ENCODE measurements at regions not wholly inside any gene's neighbourhood (a gene's known extent, or its start where the extent isn't known, plus 50 kb on each side); places are given as distances from the start of the nearest gene placed in this dataset.

DNA sequence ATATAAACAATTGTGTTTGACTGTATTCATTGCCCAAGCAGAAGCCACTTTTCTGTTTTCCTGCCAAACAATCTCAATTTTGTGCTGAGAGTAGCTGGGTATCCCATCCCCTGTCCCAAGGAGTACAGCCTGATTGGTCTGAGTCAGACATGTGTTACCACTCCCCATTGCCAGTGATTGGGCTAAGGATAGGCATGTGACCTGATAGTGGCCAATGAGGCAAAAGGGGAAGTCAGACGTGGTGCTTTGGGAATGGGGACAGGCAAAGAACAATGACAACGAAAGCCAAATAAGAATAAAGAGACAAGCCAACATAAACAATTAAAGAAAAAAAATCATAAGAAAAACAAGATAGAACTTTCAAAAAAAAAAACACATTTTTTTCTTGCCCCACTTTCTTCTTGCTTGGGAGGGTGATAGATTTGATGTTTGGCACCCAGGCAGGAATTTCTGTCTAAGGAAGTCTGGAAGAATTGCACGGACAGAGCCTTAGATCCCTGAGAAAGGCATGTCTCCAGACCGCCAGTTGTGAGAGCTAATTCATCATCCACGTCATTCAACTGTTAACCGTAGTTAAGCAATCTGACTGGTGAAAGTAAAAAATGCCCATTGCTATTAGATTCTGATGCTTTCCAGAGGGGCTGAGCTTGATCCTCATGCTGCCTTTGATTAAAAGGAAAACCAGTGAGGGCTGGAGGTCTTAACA, 626.6 kb upstream of the TMEM132C start:
- no peak for DNase-seq

DNA sequence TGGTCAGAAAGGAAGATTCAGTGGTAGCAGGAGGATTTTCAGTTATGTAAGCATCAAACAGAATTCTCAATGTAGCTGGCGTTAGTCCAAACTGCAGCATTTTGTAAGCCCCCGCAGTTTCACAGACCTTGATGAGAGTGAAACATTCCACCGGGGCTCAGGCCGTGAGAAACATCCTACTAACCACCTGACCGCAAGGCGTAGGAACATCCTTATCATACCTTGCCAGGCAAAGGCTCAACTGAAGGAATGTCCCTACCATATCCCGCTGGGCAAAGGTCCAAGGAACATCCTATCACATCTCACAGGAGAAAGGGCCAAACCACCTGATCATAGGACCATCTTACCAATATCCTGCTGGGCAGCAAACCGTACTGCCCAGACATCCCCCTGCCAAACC, 624.8 kb upstream of the TMEM132C start:
- DNase-seq = no peak

DNA sequence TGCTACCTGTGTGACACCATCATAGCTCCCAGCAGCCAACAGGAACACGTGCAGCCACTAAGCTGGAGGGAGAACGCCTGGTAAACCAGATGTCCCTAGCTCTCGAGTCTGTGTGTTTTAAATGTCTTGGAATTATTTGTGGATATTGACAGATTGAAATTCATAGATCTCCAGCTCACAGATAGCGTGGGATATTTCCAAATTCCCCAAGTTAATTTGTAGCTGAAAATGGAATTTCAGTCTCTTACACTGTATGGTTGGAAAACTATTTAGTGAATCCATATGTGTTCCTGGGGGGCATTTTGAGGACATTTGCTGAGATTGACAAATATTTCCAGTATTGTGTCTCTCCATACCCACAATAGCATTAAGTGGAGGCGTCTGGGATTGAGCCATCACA, 618.6 kb upstream of the TMEM132C start:
- no peak for DNase-seq

DNA sequence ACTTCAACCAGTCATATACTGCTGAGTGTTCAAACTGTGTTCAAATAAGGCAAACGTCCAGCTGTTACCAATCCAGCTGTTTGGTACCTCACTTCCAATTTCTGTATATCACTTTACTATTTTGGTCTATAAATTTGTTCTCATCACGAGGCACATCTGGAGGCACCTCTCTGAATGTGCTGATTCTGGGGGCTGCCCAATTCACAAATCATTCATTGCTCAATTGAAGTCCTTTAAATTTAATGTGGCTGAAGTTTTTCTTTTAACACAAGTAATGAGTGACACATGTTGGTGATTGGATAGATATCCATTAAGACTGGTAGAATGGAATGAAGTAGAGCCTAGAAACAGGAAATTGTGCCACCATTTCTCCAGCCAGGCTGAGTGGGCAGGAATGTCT, 617.0 kb upstream of the TMEM132C start:
- no peak for DNase-seq

DNA sequence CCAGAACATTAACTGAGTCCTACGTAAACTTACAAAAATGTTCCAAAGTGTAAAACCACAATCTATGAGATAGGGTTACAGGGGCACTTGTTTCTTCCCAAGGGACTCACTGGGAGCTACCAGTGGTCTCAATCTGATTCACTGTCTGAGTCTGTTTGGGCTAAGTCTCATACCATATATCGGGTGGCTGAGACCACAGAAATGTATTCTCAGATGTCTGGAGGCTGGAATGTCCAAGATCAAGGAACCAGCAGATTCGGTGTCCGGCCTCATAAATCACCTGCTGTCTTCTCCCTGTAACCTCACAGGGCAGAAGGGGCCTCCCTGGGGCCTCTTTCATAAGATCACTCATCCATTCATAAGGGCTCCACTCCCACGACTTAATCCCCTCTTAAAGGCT, 616.3 kb upstream of the TMEM132C start:
- no peak for DNase-seq

DNA sequence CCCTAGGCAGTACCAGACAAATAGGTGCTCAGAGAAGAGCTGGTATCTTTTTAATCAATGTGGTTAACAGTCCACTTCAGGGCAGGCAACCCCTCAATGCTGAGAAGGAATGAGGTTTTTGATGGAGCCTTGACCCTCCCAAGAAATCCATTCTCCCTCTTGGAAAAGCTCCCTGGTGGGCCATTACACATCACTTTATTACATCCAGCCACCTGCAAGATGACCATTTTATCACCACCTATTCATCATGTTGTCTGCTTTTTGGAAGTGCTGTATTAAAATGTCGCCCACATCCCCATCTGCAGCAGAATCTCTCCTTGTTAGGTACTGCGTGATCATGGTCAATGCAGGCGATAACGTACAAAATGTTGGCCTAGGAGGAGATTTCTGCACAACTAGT, 614.7 kb upstream of the TMEM132C start:
- DNase-seq = no peak

DNA sequence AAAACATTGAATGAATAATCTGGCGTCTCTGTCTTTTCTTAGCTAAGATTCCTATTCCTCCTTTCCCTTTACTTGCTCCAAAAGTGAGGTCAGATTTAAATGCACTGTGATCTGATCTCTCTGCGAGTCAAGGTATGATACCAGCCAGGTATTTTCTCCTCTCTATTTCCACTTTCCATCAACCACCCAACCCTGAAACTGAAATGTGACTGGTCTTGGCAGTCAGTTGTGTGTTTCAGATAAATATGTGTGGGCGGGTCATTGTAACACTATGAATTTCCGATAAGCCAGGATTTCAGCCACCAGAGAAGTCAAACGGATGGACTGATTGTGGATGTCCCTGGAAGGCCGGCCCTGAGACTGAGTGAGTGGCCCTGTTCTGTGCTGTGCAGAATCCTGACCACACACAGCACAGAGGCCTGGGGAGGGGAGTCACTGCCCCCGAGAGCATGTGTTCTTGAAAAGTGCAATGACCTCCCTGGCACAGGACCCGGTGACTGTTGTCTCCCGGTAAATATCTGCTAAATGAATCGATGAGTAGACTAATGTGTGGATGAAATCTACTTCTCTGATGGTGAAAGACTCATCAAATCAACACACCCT, 612.5 kb upstream of the TMEM132C start:
- DNase-seq = no peak

DNA sequence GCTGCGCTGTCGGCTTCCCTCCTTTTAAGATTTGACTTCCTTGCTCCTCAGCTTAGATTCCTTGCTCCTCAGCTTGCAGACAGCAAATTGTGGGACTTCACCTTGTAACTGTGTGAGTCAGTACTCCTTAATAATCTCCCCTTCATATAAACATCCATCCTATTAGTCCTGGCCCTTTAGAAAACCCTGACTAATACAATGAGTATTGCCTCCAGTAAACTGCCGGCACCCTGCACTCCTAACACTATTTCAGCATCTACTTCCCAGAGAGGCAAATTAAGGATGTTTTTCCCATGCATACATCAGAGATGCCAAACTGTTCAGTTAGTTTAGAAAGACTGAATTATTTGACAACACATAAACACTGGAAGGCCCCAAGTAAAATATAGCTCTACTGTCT, 611.3 kb upstream of the TMEM132C start:
- DNase-seq = no peak

DNA sequence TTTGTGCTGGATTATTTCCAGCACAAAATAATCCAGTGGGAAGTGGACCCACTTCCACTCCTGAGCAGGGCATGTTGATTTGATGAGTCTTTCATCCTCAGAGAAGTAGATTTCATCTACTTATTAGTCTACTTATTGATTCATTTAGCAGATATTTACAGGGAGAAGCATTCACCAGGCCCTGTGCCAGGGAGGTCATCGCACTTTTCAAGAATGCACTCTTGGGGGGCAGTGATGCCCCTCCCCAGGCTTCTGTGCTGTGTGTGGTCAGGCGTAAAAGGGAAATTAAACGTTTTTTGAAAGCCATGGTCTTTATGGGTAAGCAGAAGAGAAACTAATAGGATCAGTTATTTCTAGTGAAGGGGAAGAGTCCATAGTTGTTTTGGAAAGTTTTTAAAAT, 610.7 kb upstream of the TMEM132C start:
- DNase-seq = no peak

DNA sequence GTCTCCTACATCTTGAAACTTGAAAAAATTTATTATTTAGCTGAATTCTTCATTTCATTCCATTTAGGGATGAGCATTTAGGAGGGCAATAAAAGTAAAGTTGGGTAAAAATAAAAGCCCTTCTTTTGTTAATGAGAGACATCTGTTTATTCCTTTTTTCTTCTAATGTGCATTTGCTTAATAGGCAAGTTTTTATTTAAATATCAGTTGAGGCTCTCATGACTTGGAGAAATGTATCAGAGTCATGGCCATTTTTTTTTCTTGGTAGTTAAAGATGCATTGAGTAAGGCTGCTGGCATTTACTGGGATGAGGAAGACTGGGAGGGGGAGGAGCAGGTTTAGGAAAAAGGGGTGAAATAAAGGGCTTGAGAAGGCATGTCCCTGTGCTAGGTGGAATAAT, 609.9 kb upstream of the TMEM132C start:
- no peak for DNase-seq

DNA sequence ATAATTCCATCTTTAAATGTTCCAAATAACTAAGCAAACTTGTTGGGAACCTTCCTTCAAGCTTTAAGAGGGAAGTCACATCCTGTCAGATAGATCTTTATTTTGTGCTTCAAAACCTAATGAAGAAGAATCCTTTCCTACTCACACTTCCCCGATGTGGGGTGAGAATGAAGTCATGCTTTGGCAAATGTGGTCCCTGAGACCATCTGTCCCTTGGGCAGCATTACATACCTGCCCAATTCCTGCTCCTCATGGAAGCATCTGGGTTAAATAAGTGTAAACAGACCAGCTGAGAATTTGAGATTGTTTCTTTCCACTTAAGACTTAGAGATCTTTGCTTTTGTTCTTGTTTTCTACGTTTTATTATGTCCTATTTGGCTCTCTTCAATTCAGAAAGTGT, 606.0 kb upstream of the TMEM132C start:
- peak; percentile 36 to 87 for DNase-seq

DNA sequence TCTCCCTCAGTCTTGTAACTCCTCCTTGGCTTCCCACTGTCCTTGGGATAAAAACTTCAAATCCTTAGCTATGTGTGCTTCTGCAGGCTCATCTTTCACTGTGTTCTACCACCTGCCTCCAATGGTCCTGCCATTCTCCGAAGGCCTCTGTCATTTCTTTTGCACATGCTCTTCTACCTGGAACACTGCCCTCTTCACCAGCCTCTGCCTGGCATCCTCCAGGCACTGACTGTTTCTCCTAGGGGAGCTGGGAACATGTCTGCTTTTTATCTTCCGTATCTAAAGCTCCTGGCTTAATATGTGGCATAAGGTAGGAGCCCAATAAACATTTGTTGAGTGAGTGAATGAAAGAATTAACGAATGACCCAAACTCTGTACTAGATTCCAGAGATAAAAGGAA, 603.3 kb upstream of the TMEM132C start:
- peak in 1 of 2 experiments; percentile 18 for DNase-seq

DNA sequence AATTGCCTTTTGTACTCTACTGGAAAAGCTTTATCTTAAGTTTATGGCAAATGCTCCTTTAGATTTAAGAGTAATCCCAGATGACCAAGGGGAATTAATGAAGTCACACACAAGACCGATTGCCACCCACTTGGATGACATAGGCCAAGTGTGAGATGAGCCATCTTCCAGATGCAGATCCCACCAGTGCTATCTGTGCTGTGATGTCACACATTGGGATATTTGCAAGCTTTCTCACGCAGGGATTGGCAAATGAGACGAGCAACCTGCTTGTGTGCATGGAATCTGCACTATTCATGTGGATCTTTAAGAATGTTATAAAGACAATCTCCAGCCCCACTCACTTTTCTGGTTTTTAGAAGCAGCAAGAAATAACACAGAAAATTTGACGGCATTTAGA, 602.1 kb upstream of the TMEM132C start:
- no peak for DNase-seq

DNA sequence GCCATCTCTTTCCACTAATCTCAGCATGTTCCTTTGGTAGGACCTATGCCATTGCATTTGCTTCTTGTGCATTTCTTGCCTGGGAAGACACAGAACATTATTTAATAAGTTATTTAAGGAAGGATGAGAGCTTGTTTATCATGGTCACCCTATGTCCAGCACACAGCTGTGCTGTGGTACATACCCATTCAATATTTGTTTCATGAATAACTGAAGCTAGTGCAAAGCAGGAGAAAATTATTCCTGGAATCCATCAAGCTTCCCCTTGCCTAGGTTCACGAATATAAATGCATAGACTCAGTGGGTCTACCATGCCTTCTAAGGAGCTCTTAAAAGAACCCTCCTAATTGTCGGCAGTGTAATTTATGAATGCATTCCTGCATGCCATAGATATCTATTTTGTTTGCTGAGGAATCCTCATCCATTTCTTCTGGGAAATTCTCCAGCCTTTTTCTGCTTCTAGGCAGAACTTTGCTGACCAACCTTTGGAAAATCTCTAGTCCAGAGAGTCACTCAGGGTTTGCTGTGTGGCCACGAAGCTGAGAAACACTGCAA, 599.8 kb upstream of the TMEM132C start:
- DNase-seq = no peak

DNA sequence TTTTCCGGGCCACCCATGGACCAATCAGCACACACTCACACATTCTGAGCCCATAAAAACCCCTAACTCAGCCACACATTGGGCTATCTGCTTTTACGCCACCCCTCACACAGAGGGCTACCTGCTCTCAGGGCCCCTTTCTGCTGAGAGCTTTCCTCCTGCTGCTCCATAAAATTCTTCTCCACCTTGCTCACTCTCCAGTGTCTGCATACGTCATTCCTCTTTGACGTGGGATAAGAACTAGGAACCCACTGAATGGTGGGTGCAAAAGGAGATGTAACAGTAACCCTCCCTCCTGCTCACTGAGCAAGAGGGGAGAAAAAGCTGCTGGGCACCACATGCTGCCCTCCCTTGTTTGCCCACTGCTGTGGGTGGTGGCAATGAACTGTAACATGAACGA, 596.7 kb upstream of the TMEM132C start:
- DNase-seq = no peak

DNA sequence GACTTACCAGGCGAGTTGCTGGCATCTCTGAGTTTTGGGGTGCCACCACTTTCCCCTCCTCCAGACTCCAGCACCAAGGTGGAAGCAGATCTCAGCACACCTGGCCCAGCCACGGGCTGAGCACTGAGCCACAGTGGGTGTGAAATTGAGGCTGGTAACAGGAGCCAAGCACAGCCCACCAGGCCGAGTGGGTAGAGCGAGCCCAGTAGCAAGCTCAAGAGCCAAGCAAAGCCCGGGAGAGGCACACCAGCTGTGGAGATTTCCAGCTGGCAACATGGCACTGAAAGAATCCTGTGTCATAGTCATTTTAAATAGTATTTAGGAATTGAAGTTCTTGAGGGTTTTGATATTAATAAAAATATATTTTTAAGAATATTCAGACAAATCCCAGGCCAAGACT, 596.2 kb upstream of the TMEM132C start:
- DNase-seq = no peak

DNA sequence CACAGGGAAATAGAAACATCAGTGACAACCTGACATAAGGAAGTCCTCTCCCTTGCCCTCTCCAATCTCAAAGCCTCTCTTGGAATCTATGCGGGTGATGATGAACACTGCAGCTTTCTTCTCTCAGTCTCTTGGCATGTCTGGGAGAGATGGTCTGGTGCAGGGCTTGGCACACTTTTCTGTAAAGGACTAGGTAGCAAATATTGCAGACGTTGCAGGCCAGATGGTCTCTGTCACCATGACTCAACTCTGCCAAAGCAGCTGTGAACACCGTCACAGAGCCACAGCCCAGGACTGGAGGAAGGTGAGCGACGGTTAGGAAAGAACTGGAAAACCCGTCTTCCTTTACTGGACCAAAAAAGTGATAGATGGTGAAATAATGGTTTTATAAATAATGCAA, 591.0 kb upstream of the TMEM132C start:
- DNase-seq = peak in 1 of 2 experiments; percentile 12

DNA sequence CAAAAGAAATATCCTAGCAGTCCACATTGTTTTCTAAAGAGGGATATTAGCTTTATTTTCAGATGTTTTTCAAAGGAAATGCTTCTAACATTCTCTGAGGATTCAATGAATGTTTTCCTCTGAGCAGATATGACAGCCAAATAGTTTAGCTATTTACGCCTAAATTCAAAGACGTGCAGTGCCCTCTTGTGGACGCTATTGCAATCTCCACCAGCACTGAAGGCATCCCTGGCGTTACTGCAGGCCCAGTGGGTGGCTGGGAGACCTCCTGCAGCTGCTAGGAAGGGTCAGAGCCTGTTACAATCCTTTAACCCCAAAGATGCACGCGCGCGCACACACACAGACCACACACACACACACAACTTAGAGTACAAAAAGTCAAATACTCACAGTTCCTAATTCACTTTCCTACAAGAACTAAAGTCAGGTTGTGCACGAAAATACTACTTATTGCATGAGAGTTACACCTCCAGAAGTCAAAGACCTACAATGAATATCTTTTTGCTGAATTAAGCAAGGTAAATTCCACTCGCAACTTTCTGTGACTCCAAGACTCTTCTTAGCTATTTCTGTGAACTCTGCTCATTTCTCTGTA, 589.3 kb upstream of the TMEM132C start:
- peak in 1 of 2 experiments; percentile 58 for DNase-seq

DNA sequence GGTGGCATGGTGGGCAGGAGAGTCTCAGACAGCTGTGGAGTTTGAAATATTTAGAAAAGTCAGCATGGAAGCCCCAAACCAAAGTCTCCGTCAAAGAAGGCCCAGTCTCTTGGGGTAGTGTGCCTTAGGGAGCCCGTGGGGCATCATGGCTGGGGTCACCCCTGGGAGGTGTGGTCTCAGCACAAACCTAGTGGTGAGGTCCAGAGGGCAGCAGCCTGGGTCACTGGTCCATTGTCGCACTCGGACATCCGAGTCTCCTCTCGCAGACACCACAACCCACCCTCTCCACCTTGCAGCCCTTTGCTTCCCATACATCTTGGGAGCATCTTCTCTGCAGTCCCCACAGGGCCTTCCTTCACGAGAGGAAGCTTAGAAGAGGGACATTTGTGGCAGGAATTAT, 588.0 kb upstream of the TMEM132C start:
- no peak for DNase-seq

DNA sequence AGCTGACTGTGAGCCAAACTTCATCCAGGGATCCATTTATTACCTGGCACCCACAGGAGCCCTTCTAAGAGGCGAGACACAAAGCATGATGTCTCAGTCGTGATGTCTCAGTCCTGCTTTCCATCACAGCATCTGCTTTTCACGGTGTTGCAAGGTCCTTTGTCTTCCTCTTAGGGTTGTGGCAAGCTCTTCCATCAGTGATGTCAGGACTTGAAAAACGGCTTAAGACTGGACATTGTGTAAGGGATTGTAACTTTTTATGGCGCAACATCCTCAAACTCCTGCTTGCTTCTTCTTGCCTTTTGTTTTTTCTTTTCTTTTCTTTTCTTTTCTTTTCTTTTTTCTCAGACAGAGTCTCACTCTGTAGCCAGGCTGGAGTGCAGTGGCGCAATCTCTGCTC, 586.5 kb upstream of the TMEM132C start:
- no peak for DNase-seq

DNA sequence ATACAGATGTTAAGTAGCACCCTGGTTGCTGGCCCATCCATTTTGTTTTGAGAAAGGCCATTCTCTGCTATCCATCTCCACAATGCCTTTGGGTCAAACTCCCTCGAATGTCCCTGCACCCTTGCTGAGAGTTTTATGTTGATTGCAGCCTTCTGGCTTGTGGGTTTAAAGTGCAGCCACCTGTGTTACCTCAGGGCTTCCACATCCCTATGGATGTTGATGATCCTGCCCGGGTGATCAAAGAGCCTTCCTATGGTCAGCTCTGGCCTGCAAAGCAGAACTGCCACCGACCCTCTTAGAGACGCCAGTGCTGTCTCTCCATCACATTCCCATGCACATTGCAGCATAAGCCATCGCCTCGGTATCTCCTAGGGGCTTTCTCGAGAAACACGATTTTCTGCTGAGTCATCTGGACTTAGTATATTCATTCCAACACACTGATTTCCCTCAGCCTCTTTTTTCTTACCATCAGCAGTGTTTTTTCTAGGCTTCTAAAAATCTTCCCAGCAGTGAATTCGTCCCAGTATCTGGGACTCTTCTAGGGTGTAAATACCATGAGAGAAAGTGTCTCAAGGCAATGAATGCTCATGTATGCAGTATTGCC, 585.7 kb upstream of the TMEM132C start:
- no peak for DNase-seq

DNA sequence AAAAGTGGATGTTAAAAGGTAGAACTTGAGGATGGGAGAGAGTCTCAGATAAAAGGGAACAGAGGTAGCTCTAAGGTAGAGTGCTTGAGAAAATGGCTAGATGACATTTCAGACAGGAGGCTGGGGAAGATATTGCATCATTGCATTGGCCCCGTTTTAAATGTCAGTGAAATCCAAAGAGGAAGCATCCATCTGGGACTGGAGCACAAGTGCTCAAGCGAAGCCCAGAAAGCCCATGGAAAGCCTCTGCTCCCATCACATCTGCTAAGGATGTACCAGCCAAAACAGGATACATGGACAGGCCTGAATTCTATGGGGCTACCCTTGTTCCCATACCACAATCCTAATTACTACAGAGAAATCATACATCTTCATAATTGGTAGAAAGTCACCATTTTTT, 581.5 kb upstream of the TMEM132C start:
- peak; percentile 39 to 81 for DNase-seq

DNA sequence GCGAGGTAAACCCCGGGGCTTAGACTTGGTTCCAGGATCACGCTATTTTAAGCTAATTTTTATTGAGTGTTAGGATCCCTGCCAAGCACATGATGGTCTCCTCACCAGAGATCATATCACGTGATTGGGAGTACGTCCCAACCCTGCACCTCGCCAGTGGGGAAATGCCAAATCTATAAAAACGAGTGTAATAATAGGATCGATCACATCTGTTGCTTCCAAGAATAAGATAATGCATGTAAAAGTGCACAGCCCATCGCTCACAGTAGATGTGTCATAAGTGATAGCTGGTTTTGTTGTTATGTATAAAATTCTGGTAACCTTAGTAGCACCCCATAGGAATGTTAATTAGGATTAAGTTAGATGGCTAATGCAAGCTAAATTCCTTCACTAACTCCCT, 581.0 kb upstream of the TMEM132C start:
- DNase-seq = peak in 1 of 2 experiments; percentile 81

DNA sequence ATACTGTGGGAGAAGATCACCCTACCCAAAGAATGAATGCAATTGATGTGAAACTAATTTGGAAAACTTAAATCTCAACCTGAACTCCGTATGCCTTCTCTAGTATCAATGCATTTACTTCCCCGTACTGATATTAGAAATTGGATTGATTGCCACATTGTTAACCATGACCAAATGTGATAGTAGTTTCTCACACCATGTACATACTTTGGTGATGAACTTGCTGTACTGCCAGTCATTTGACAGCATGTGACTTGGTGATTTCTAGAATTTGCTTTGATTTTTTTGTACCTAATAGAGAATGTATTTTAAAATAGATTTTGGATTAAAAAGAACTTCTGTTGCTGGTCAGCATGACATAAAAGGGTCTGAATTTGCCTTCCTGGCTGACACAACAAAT, 579.8 kb upstream of the TMEM132C start:
- DNase-seq = no peak
